ENCODE measurements at regions not wholly inside any gene's neighbourhood (a gene's known extent, or its start where the extent isn't known, plus 50 kb on each side); places are given as distances from the start of the nearest gene placed in this dataset.

GRCh38 chr17:6274310-6274709, 160.6 kb downstream of the AIPL1 start:
- TF ChIP-seq TAF1 (IDR thresholded peaks at IDR 0.05; ENCODE audit: borderline replicate concordance, low read depth, low read length) (no peak), POLR2A (IDR thresholded peaks at IDR 0.05; ENCODE audit: low read depth, low read length) (no peak)
